Transverse colon (tissue), 4 donors: ENCODE measurements at regions not wholly inside any gene's neighbourhood (a gene's known extent, or its start where the extent isn't known, plus 50 kb on each side); places are given as distances from the start of the nearest gene placed in this dataset.

ENCODE experiments used
- EP300 ChIP-seq: sonication (generic); formaldehyde crosslinking; IDR thresholded peaks from one replicate; pipeline ENCODE4 v1.6.1; 2017; ENCODE audit warnings: antibody characterized with exemption, low read depth
- POLR2A ChIP-seq: fragments of 450-650 bp; IDR thresholded peaks from one replicate; pipeline ENCODE4 v1.6.1; 2016; ENCODE audit warnings: antibody characterized with exemption, mild to moderate bottlenecking, moderate library complexity
- POLR2AphosphoS5 ChIP-seq, 3 donors: sonication (generic); formaldehyde crosslinking; IDR thresholded peaks; one replicate each; pipeline ENCODE4 v1.6.1; 2016; ENCODE audit warnings: antibody characterized with exemption in 3 of 3
- TF ChIP-seq, protein P1 (sequence below), 5 experiments: fragments of 200-600 bp in 3 of 5; fragments of 450-650 bp in 2 of 5; sonication (generic) in 3 of 5; IDR thresholded peaks; 1 replicate in 2 of 5; 2 replicates in 3 of 5; pipeline ENCODE4 v1.5.1; 2016 to 2017; ENCODE audit warnings: antibody characterized with exemption in 5 of 5, inconsistent platforms in 3 of 5, mild to moderate bottlenecking in 2 of 5, moderate library complexity in 1 of 5

DNA sequence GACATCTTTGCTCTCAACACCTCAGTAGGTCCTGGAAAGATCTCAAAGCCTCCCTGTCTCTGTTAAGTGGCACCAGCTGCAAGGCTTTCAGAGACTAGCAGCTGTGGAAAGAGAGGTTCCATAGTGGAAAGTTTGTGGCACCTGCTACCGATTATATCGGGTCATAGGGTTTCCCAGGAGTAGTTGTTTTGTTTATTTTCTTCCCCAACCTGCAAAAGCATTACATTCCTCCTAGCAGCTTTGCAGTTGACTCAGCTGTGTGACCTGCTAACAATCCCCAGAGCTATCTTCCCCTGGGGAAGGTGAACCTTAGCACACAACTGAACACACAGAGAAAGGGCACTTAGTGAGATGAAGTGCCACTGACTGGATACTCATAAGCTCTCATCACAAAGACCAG, 598.9 kb upstream of the GRM7 start:
- TF ChIP-seq, protein P1, sequence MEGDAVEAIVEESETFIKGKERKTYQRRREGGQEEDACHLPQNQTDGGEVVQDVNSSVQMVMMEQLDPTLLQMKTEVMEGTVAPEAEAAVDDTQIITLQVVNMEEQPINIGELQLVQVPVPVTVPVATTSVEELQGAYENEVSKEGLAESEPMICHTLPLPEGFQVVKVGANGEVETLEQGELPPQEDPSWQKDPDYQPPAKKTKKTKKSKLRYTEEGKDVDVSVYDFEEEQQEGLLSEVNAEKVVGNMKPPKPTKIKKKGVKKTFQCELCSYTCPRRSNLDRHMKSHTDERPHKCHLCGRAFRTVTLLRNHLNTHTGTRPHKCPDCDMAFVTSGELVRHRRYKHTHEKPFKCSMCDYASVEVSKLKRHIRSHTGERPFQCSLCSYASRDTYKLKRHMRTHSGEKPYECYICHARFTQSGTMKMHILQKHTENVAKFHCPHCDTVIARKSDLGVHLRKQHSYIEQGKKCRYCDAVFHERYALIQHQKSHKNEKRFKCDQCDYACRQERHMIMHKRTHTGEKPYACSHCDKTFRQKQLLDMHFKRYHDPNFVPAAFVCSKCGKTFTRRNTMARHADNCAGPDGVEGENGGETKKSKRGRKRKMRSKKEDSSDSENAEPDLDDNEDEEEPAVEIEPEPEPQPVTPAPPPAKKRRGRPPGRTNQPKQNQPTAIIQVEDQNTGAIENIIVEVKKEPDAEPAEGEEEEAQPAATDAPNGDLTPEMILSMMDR (IDR thresholded peaks at IDR 0.05) = no peak
- TF ChIP-seq POLR2A (no peak), POLR2AphosphoS5 (IDR thresholded peaks at IDR 0.05) (no peak), EP300 (no peak)
